22Rv1 (cell line): ENCODE measurements at regions not wholly inside any gene's neighbourhood (a gene's known extent, or its start where the extent isn't known, plus 50 kb on each side); places are given as distances from the start of the nearest gene placed in this dataset.

Experiments
- ZFX ChIP-seq: fragments of 450-650 bp; IDR thresholded peaks from 2 replicates; pipeline ENCODE4 v1.6.1; 2017; ENCODE audit warnings: antibody characterized with exemption, borderline replicate concordance
- TF ChIP-seq, protein P1 (sequence below): fragments of 450-650 bp; IDR thresholded peaks from 2 replicates; pipeline ENCODE4 v1.5.1; 2017; ENCODE audit warnings: mild to moderate bottlenecking

DNA sequence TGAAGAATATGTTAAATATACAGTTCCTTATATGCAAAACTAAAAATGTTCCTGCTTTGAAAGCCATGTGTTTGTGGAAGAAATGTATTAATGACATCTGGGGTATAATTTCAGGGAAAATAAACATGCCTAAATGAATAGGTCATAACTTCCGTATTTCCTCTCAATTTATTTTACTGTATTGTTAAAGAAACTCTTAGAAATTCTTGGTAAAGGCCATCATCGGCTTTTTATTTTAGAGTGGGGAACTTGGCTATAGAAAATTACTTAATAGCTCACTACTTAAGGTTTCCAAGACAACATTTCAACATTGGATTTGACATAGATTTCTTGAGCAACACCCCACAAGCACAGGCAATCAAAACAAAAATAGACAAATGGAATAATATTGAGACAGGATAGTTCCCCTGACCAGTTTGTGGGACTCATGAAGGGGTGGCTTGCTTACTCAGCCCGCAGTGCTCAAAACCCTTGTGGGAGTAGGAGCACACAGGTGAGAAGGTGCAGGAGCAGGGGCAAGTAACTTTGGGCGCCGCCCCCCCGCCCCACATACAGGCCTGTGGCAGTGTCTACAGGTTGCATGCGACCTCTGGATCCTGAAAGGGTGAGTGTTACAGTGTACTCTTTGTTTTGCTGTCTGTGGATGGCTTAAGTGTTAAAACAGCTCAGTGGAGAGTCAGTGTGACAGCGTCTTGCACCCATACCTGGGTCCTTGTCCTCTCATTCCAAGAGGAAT lies 891.4 kb upstream of the C9orf72 start:
- TF ChIP-seq, protein P1, sequence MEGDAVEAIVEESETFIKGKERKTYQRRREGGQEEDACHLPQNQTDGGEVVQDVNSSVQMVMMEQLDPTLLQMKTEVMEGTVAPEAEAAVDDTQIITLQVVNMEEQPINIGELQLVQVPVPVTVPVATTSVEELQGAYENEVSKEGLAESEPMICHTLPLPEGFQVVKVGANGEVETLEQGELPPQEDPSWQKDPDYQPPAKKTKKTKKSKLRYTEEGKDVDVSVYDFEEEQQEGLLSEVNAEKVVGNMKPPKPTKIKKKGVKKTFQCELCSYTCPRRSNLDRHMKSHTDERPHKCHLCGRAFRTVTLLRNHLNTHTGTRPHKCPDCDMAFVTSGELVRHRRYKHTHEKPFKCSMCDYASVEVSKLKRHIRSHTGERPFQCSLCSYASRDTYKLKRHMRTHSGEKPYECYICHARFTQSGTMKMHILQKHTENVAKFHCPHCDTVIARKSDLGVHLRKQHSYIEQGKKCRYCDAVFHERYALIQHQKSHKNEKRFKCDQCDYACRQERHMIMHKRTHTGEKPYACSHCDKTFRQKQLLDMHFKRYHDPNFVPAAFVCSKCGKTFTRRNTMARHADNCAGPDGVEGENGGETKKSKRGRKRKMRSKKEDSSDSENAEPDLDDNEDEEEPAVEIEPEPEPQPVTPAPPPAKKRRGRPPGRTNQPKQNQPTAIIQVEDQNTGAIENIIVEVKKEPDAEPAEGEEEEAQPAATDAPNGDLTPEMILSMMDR, result no peak
- TF ChIP-seq ZFX, result no peak
